HG02759 (cell line): ENCODE measurements at regions not wholly inside any gene's neighbourhood (a gene's known extent, or its start where the extent isn't known, plus 50 kb on each side); places are given as distances from the start of the nearest gene placed in this dataset.

Source experiments
- ATAC-seq: cut with Tn5 transposase; IDR thresholded peaks from one replicate; pipeline ENCODE4 v1.9.1; 2021; ENCODE audit warnings: mild to moderate bottlenecking, moderate library complexity; ENCODE audit not compliant: unreplicated experiment

GRCh38 chr11:127898422-127899365 lies 688.7 kb downstream of the ETS1 start:
- no peak for ATAC-seq

GRCh38 chr11:127895776-127896175 lies 691.6 kb downstream of the ETS1 start:
- no peak for ATAC-seq

- no peak for ATAC-seq
Measured at GRCh38 chr11:127894316-127894715, 693.0 kb downstream of the ETS1 start.

- no peak for ATAC-seq
Measured at GRCh38 chr11:127890030-127890615, 697.2 kb downstream of the ETS1 start.

- no peak for ATAC-seq
Measured at GRCh38 chr11:127888386-127888785, 699.0 kb downstream of the ETS1 start.

GRCh38 chr11:127875131-127875530 lies 712.2 kb downstream of the ETS1 start:
- no peak for ATAC-seq

- no peak for ATAC-seq
Measured at GRCh38 chr11:127873478-127873877, 713.9 kb downstream of the ETS1 start.

- no peak for ATAC-seq
Measured at GRCh38 chr11:127866109-127866508, 721.2 kb downstream of the ETS1 start.

- ATAC-seq = no peak
Measured at GRCh38 chr11:127864861-127865260, 722.5 kb downstream of the ETS1 start.

GRCh38 chr11:127862406-127862805 lies 725.0 kb downstream of the ETS1 start:
- ATAC-seq = no peak

GRCh38 chr11:127859941-127860354 lies 727.4 kb downstream of the ETS1 start:
- ATAC-seq = no peak

- ATAC-seq = no peak
Measured at GRCh38 chr11:127844876-127845275, 742.5 kb downstream of the ETS1 start.

GRCh38 chr11:127843483-127844396 lies 743.6 kb downstream of the ETS1 start:
- peak; percentile 74 for ATAC-seq

GRCh38 chr11:127825183-127825582 lies 762.2 kb downstream of the ETS1 start:
- no peak for ATAC-seq

GRCh38 chr11:127818625-127819024 lies 768.7 kb downstream of the ETS1 start:
- no peak for ATAC-seq

- no peak for ATAC-seq
Measured at GRCh38 chr11:127816962-127817361, 770.4 kb downstream of the ETS1 start.

- ATAC-seq = no peak
Measured at GRCh38 chr11:127815331-127815730, 772.0 kb downstream of the ETS1 start.

GRCh38 chr11:127806501-127806900 lies 780.9 kb downstream of the ETS1 start:
- no peak for ATAC-seq

- no peak for ATAC-seq
Measured at GRCh38 chr11:127805771-127806170, 781.6 kb downstream of the ETS1 start.

GRCh38 chr11:127804747-127805400 lies 782.5 kb downstream of the ETS1 start:
- no peak for ATAC-seq

GRCh38 chr11:127803755-127804154 lies 783.6 kb downstream of the ETS1 start:
- no peak for ATAC-seq
